HG02970 (cell line): ENCODE measurements at regions not wholly inside any gene's neighbourhood (a gene's known extent, or its start where the extent isn't known, plus 50 kb on each side); places are given as distances from the start of the nearest gene placed in this dataset.
A peak's percentile ranks its signal among the peaks of the same experiment; 100 is the strongest.
"Not testable (repeated sequence)": the region's sequence is repeated elsewhere in the genome, so short reads cannot be mapped to it uniquely, and the experiment has no call there.

Experiments used
- ATAC-seq: cut with Tn5 transposase; IDR thresholded peaks from one replicate; pipeline ENCODE4 v1.9.1; 2021; ENCODE audit warnings: mild to moderate bottlenecking, moderate library complexity, moderate number of reproducible peaks; ENCODE audit not compliant: unreplicated experiment, low FRiP score

- ATAC-seq = no peak
These were observed 2695.0 kb upstream of the DEFB115 start for GRCh38 chr20:28562510-28562898.

GRCh38 chr20:28562899-28563521, 2694.5 kb upstream of the DEFB115 start:
- ATAC-seq = not testable (repeated sequence)

GRCh38 chr20:28564024-28564423, 2693.4 kb upstream of the DEFB115 start:
- ATAC-seq = not testable (repeated sequence)

GRCh38 chr20:28564688-28565463, 2692.6 kb upstream of the DEFB115 start:
- ATAC-seq = not testable (repeated sequence)

GRCh38 chr20:28575991-28576390, 2681.5 kb upstream of the DEFB115 start:
- ATAC-seq = not testable (repeated sequence)

GRCh38 chr20:28591680-28592079, 2665.8 kb upstream of the DEFB115 start:
- not testable (repeated sequence) for ATAC-seq

- ATAC-seq = not testable (repeated sequence)
These were observed 2664.1 kb upstream of the DEFB115 start for GRCh38 chr20:28593383-28593782.

- ATAC-seq = not testable (repeated sequence)
These were observed 2663.0 kb upstream of the DEFB115 start for GRCh38 chr20:28594476-28594875.

GRCh38 chr20:28602006-28602402, 2655.5 kb upstream of the DEFB115 start:
- not testable (repeated sequence) for ATAC-seq

GRCh38 chr20:28602403-28603217, 2654.9 kb upstream of the DEFB115 start:
- ATAC-seq = peak; percentile 100

GRCh38 chr20:28603218-28603577, 2654.3 kb upstream of the DEFB115 start:
- ATAC-seq = not testable (repeated sequence)

- no peak for ATAC-seq
These were observed 2641.1 kb upstream of the DEFB115 start for GRCh38 chr20:28616354-28616753.

GRCh38 chr20:28619956-28620651, 2637.4 kb upstream of the DEFB115 start:
- ATAC-seq = not testable (repeated sequence)

- ATAC-seq = not testable (repeated sequence)
These were observed 2632.4 kb upstream of the DEFB115 start for GRCh38 chr20:28625112-28625511.

- not testable (repeated sequence) for ATAC-seq
These were observed 2616.6 kb upstream of the DEFB115 start for GRCh38 chr20:28640831-28641230.
